OCI-LY3 (cell line): ENCODE measurements at regions not wholly inside any gene's neighbourhood (a gene's known extent, or its start where the extent isn't known, plus 50 kb on each side); places are given as distances from the start of the nearest gene placed in this dataset.

Experiments
- EZH2phosphoT487 ChIP-seq: fragments of 200-600 bp; shearing (Covaris generic); IDR thresholded peaks from 2 replicates; pipeline ENCODE4 v1.6.1; 2018; ENCODE audit warnings: antibody characterized with exemption, mixed run types, low read depth
- TF ChIP-seq, protein P1 (sequence below): fragments of 200-600, 300-600 bp; sonication (generic); IDR thresholded peaks from 2 replicates; pipeline ENCODE4 v1.5.1; 2014; ENCODE audit warnings: antibody characterized with exemption, low read length, low read depth

- TF ChIP-seq, protein P1, sequence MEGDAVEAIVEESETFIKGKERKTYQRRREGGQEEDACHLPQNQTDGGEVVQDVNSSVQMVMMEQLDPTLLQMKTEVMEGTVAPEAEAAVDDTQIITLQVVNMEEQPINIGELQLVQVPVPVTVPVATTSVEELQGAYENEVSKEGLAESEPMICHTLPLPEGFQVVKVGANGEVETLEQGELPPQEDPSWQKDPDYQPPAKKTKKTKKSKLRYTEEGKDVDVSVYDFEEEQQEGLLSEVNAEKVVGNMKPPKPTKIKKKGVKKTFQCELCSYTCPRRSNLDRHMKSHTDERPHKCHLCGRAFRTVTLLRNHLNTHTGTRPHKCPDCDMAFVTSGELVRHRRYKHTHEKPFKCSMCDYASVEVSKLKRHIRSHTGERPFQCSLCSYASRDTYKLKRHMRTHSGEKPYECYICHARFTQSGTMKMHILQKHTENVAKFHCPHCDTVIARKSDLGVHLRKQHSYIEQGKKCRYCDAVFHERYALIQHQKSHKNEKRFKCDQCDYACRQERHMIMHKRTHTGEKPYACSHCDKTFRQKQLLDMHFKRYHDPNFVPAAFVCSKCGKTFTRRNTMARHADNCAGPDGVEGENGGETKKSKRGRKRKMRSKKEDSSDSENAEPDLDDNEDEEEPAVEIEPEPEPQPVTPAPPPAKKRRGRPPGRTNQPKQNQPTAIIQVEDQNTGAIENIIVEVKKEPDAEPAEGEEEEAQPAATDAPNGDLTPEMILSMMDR = no peak
- TF ChIP-seq EZH2phosphoT487 = no peak
Measured at GRCh38 chr3:110789315-110789714, 282.3 kb upstream of the NECTIN3 start.
